ENCODE measurements at regions not wholly inside any gene's neighbourhood (a gene's known extent, or its start where the extent isn't known, plus 50 kb on each side); places are given as distances from the start of the nearest gene placed in this dataset.
"Not testable (repeated sequence)": the region's sequence is repeated elsewhere in the genome, so short reads cannot be mapped to it uniquely, and the experiment has no call there.

- H3K4me1 Mint-ChIP-seq (ENCODE audit: low read depth): no peaks in the 10 kb centered on the region
- no peak overlapping the region for H3K4me3 Mint-ChIP-seq
- no peak overlapping the region for H3K27ac Mint-ChIP-seq
- H3K36me3 Mint-ChIP-seq: no peaks in the 10 kb centered on the region
- H3K27me3 Mint-ChIP-seq: no peaks in the 10 kb centered on the region
- H3K9me3 Mint-ChIP-seq (ENCODE audit: low read depth): peaks cover 7% of the 10 kb centered on the region
These were observed 1424.9 kb upstream of the PCDH7 start for GRCh38 chr4:29295280-29295679.

DNA sequence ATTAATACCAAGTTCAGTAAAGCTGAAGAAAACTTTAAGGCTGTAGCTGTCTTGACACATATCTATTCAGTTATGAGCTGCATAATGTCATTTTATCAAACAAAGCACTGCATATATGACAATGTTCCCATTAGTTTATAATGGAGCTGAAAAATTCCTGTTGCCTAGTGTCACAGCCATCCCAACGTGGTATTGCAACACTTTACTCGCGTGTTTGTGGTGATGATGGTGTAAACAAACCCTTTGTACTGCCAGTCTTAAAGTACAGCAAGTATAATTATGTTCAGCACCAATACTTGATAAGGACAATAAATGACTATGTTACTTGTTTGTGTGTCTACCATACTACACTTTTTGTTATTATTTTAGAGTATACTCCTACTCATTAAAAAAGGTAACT, 1415.6 kb upstream of the PCDH7 start:
- H3K27ac Mint-ChIP-seq: no peak overlapping the region
- H3K9me3 Mint-ChIP-seq (ENCODE audit: low read depth): peaks cover 17% of the 10 kb centered on the region
- H3K27me3 Mint-ChIP-seq: no peaks in the 10 kb centered on the region
- no peaks in the 10 kb centered on the region for H3K36me3 Mint-ChIP-seq
- no peaks in the 10 kb centered on the region for H3K4me1 Mint-ChIP-seq (ENCODE audit: low read depth)
- no peak overlapping the region for H3K4me3 Mint-ChIP-seq

- Mint-ChIP-seq H3K4me3 (no peak overlapping the region), H3K4me1 (ENCODE audit: low read depth) (no peaks in the 10 kb centered on the region), H3K36me3 (no peaks in the 10 kb centered on the region), H3K9me3 (ENCODE audit: low read depth) (peaks cover 10% of the 10 kb centered on the region), H3K27ac (no peak overlapping the region), H3K27me3 (no peaks in the 10 kb centered on the region)
These were observed 1412.9 kb upstream of the PCDH7 start for GRCh38 chr4:29307256-29307655.

DNA sequence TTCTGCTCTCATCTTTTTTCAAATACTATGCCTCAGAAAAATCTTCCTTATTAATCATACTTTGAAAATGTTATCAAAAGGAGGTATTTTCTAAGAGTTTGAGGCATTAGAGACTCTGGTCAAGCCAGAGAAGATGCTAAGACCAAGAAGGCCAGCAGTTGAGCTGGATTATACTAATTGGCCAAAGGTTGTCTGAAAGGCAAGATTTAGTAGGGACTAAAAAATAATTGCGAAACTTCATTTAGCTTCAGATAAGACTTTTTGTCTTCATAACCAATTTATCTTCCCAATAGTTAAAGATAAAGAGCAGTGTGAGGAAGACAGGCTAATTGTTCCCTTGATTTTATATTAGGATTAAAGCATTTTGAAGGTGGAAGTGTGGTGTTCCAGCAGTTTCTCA, 1412.4 kb upstream of the PCDH7 start:
- no peaks in the 10 kb centered on the region for H3K36me3 Mint-ChIP-seq
- no peak overlapping the region for H3K27ac Mint-ChIP-seq
- no peaks in the 10 kb centered on the region for H3K27me3 Mint-ChIP-seq
- peaks cover 10% of the 10 kb centered on the region for H3K9me3 Mint-ChIP-seq (ENCODE audit: low read depth)
- no peaks in the 10 kb centered on the region for H3K4me1 Mint-ChIP-seq (ENCODE audit: low read depth)
- no peak overlapping the region for H3K4me3 Mint-ChIP-seq

- Mint-ChIP-seq H3K27ac (no peak overlapping the region), H3K4me1 (ENCODE audit: low read depth) (no peaks in the 10 kb centered on the region), H3K36me3 (no peaks in the 10 kb centered on the region), H3K27me3 (no peaks in the 10 kb centered on the region), H3K9me3 (ENCODE audit: low read depth) (peaks cover 10% of the 10 kb centered on the region), H3K4me3 (no peak overlapping the region)
These were observed 1411.1 kb upstream of the PCDH7 start for GRCh38 chr4:29309050-29309449.

- H3K9me3 Mint-ChIP-seq (ENCODE audit: low read depth): peaks cover 9% of the 10 kb centered on the region
- no peak overlapping the region for H3K27ac Mint-ChIP-seq
- H3K27me3 Mint-ChIP-seq: no peaks in the 10 kb centered on the region
- H3K36me3 Mint-ChIP-seq: no peaks in the 10 kb centered on the region
- no peak overlapping the region for H3K4me3 Mint-ChIP-seq
- H3K4me1 Mint-ChIP-seq (ENCODE audit: low read depth): no peaks in the 10 kb centered on the region
These were observed 1409.9 kb upstream of the PCDH7 start for GRCh38 chr4:29310252-29310651.

DNA sequence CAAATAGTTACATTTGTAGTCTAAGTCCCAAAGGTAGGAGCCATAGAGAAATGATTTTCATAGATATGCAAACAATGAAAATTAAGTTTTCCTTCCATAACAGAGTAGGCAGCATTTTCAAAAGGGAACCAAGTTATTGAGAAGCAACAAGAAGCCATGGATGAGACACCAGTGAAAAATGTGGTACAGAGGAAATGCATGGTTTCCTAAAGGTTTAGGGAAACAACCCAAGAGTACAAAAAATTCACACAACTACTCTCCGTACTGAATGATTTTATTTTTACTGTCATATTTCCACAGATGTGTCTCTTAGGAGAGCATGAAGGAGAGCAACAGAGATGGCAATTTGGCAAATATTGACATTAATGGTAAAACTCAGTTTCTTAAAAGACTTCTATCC, 1408.9 kb upstream of the PCDH7 start:
- Mint-ChIP-seq H3K27me3 (no peaks in the 10 kb centered on the region), H3K4me1 (ENCODE audit: low read depth) (no peaks in the 10 kb centered on the region), H3K9me3 (ENCODE audit: low read depth) (peaks cover 9% of the 10 kb centered on the region), H3K36me3 (no peaks in the 10 kb centered on the region), H3K27ac (no peak overlapping the region), H3K4me3 (no peak overlapping the region)

DNA sequence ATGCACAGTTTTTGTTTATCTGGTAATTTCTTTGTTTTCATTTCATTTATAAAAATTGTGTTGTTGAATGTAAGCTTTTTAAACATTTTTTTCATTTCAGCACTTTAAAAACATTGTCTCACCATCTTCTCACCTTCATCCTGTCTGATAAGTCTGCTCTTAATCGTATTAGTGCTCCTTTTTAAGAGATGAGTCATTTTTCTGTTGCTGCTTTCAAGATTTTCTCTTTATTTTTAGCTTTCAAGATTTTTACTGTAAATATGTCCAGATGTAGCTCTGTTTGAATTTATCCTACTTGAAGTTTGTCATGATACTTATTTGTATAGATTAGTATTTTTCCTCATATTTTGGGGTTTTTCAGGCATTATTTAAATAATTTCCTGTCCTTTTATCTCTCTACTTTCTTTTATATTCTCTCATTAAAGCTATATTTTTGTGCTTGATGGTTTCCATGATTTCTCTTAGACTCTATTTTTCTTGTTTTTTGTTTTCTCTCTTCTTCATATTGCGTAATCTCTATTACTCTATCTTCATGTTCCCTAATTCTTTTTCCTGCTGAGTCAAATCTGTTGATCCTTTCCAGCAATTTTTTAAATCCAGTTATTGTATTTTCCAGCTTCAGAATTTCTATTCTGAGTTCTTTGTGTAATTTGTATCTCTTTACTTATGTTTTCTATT, 1400.4 kb upstream of the PCDH7 start:
- peaks cover 6% of the 10 kb centered on the region for H3K9me3 Mint-ChIP-seq (ENCODE audit: low read depth)
- no peaks in the 10 kb centered on the region for H3K36me3 Mint-ChIP-seq
- H3K4me3 Mint-ChIP-seq: no peak overlapping the region
- no peak overlapping the region for H3K27ac Mint-ChIP-seq
- no peaks in the 10 kb centered on the region for H3K4me1 Mint-ChIP-seq (ENCODE audit: low read depth)
- no peaks in the 10 kb centered on the region for H3K27me3 Mint-ChIP-seq

- Mint-ChIP-seq H3K27me3 (no peaks in the 10 kb centered on the region), H3K27ac (no peak overlapping the region), H3K9me3 (ENCODE audit: low read depth) (peaks cover 7% of the 10 kb centered on the region), H3K4me1 (ENCODE audit: low read depth) (no peaks in the 10 kb centered on the region), H3K36me3 (no peaks in the 10 kb centered on the region), H3K4me3 (no peak overlapping the region)
These were observed 1399.1 kb upstream of the PCDH7 start for GRCh38 chr4:29320947-29321620.

DNA sequence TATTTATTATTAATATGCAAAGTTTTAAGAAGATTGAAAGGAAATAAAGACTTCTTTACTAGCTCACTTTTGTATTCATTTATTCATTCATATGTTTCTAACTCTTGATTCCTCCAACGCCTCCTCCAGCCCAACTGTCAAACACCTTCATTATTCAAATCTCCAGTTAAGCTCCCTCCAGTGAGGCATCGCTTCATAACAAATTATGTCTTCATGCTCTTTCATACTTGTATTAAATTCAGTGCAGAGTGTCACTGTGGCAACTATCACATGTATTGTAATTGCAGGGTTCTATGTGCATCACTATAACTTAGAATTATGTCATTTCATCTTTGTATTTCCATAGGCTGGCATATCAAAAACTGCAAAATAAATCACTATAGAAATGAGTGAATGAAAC, 1394.2 kb upstream of the PCDH7 start:
- peaks cover 9% of the 10 kb centered on the region for H3K9me3 Mint-ChIP-seq (ENCODE audit: low read depth)

GRCh38 chr4:29326816-29327215, 1393.4 kb upstream of the PCDH7 start:
- Mint-ChIP-seq H3K4me1 (ENCODE audit: low read depth) (no peaks in the 10 kb centered on the region), H3K27ac (no peak overlapping the region), H3K9me3 (ENCODE audit: low read depth) (peaks cover 9% of the 10 kb centered on the region), H3K27me3 (no peaks in the 10 kb centered on the region), H3K4me3 (no peak overlapping the region), H3K36me3 (no peaks in the 10 kb centered on the region)

More for the DNA sequence above, 1394.2 kb upstream of the PCDH7 start:
- H3K4me3 Mint-ChIP-seq: no peak overlapping the region
- H3K27ac Mint-ChIP-seq: no peak overlapping the region
- H3K4me1 Mint-ChIP-seq (ENCODE audit: low read depth): no peaks in the 10 kb centered on the region
- no peaks in the 10 kb centered on the region for H3K27me3 Mint-ChIP-seq
- H3K36me3 Mint-ChIP-seq: no peaks in the 10 kb centered on the region

DNA sequence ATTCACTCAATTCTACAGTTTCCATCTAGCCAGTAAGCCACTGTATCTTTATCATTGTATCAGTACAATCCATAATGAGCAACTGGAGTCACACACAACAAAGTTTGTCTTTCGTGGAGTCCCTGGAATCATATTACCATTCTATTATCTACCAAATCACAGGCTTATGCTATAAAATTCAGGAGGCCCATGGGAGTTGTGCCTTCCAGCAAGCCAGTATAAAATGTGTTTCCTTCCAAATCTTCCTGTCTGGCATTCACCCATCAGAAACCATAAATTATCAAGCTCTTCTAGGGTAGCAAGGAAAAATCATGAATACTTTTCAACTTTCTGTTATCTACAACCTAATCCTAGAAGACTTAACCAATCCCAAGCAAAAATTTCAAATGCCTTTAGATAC, 1383.3 kb upstream of the PCDH7 start:
- Mint-ChIP-seq H3K9me3 (ENCODE audit: low read depth) (peaks cover 40% of the 10 kb centered on the region), H3K27ac (no peak overlapping the region), H3K4me1 (ENCODE audit: low read depth) (no peaks in the 10 kb centered on the region), H3K36me3 (no peaks in the 10 kb centered on the region), H3K27me3 (no peaks in the 10 kb centered on the region), H3K4me3 (no peak overlapping the region)

DNA sequence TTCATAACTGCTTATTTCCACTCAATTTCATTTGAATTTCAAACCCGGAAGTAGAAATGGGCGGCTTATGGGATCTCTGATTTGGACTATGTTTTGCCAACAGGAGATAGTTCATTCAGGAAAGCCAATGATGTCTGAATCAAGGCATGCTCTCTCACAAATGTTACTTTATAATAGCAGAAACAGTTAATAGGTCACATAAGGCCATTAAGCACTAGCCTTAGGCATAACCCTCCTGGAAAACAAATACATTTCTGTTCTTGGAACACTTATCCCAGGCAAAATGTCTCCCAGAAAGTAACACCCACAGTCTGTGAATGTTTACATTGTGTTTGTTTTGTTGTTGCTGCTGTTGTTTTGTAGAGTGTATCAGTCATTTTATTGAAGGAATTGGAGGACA, 1347.2 kb upstream of the PCDH7 start:
- no peaks in the 10 kb centered on the region for H3K27me3 Mint-ChIP-seq
- H3K27ac Mint-ChIP-seq: no peak overlapping the region
- H3K4me3 Mint-ChIP-seq: no peak overlapping the region
- no peaks in the 10 kb centered on the region for H3K36me3 Mint-ChIP-seq
- H3K9me3 Mint-ChIP-seq (ENCODE audit: low read depth): peaks cover 18% of the 10 kb centered on the region
- H3K4me1 Mint-ChIP-seq (ENCODE audit: low read depth): no peaks in the 10 kb centered on the region

GRCh38 chr4:29375716-29376115, 1344.5 kb upstream of the PCDH7 start:
- Mint-ChIP-seq H3K4me1 (ENCODE audit: low read depth) (no peaks in the 10 kb centered on the region), H3K27me3 (no peaks in the 10 kb centered on the region), H3K27ac (no peak overlapping the region), H3K4me3 (no peak overlapping the region), H3K36me3 (no peaks in the 10 kb centered on the region), H3K9me3 (ENCODE audit: low read depth) (peaks cover 22% of the 10 kb centered on the region)

GRCh38 chr4:29378237-29378636, 1341.9 kb upstream of the PCDH7 start:
- H3K9me3 Mint-ChIP-seq (ENCODE audit: low read depth): peaks cover 17% of the 10 kb centered on the region
- H3K27ac Mint-ChIP-seq; H3K4me1 Mint-ChIP-seq (ENCODE audit: low read depth); H3K4me3 Mint-ChIP-seq; H3K36me3 Mint-ChIP-seq; H3K27me3 Mint-ChIP-seq: not testable (repeated sequence)

DNA sequence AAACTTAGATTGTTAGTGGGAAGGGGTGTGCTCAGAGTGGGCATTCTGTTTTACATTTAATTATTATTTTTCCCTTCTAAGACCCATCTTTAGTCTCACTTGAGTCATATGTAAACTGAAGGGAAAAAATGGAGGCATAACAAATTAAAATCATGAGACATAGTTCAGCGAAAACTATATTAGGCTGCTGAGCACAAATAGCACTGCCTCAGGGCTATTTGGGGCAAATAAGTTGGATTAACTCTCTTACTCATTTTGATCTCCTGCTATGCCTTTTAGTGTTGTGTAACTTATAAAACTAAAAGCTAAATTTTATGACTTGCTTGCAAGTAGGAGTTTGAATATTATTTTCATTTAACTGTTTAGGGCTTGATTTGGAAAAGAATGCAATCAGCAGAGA, 1329.2 kb upstream of the PCDH7 start:
- no peaks in the 10 kb centered on the region for H3K36me3 Mint-ChIP-seq
- H3K27me3 Mint-ChIP-seq: no peaks in the 10 kb centered on the region
- H3K9me3 Mint-ChIP-seq (ENCODE audit: low read depth): peaks cover 15% of the 10 kb centered on the region
- no peak overlapping the region for H3K4me3 Mint-ChIP-seq
- no peaks in the 10 kb centered on the region for H3K4me1 Mint-ChIP-seq (ENCODE audit: low read depth)
- no peak overlapping the region for H3K27ac Mint-ChIP-seq
